HEK293 (cell line): ENCODE measurements at regions not wholly inside any gene's neighbourhood (a gene's known extent, or its start where the extent isn't known, plus 50 kb on each side); places are given as distances from the start of the nearest gene placed in this dataset.

ENCODE experiments used
- GLIS1 ChIP-seq: fragments of 450-650 bp; formaldehyde crosslinking; IDR thresholded peaks from 2 replicates; pipeline ENCODE4 v1.5.1; 2016; ENCODE audit warnings: missing biosample characterization, missing genetic modification characterization
- HIC1 ChIP-seq: fragments of 450-650 bp; formaldehyde crosslinking; IDR thresholded peaks from 2 replicates; pipeline ENCODE4 v1.5.1; 2016; ENCODE audit warnings: missing biosample characterization, missing genetic modification characterization
- MYNN ChIP-seq: fragments of 450-650 bp; formaldehyde crosslinking; IDR thresholded peaks from 2 replicates; pipeline ENCODE4 v1.5.1; 2016; ENCODE audit warnings: missing biosample characterization, missing genetic modification characterization, borderline replicate concordance
- PRDM4 ChIP-seq: fragments of 450-650 bp; formaldehyde crosslinking; IDR thresholded peaks from 2 replicates; pipeline ENCODE4 v1.5.1; 2017; ENCODE audit warnings: missing biosample characterization, missing genetic modification characterization
- SCRT1 ChIP-seq: fragments of 450-650 bp; formaldehyde crosslinking; IDR thresholded peaks from 2 replicates; pipeline ENCODE4 v1.5.1; 2016; ENCODE audit warnings: missing biosample characterization, missing genetic modification characterization, borderline replicate concordance
- SP3 ChIP-seq: fragments of 450-650 bp; formaldehyde crosslinking; IDR thresholded peaks from 2 replicates; pipeline ENCODE4 v1.5.1; 2016; ENCODE audit warnings: missing biosample characterization, missing genetic modification characterization
- ZBTB44 ChIP-seq: fragments of 450-650 bp; IDR thresholded peaks from 2 replicates; pipeline ENCODE4 v1.5.1; 2018; ENCODE audit warnings: missing biosample characterization, mild to moderate bottlenecking, missing genetic modification characterization
- ZBTB6 ChIP-seq: fragments of 450-650 bp; formaldehyde crosslinking; IDR thresholded peaks from 2 replicates; pipeline ENCODE4 v1.5.1; 2017; ENCODE audit warnings: missing biosample characterization, missing genetic modification characterization
- ZFHX2 ChIP-seq: fragments of 450-650 bp; formaldehyde crosslinking; conservative IDR thresholded peaks from 2 replicates; pipeline ENCODE4 v1.5.1; 2016; ENCODE audit warnings: missing biosample characterization, missing genetic modification characterization
- ZFP69B ChIP-seq: fragments of 450-650 bp; formaldehyde crosslinking; IDR thresholded peaks from 2 replicates; pipeline ENCODE4 v1.5.1; 2016; ENCODE audit warnings: missing biosample characterization, missing genetic modification characterization
- ZNF112 ChIP-seq: fragments of 450-650 bp; formaldehyde crosslinking; IDR thresholded peaks from 2 replicates; pipeline ENCODE4 v1.5.0; 2017; ENCODE audit warnings: missing biosample characterization, missing genetic modification characterization
- ZNF121 ChIP-seq: fragments of 450-650 bp; formaldehyde crosslinking; IDR thresholded peaks from 2 replicates; pipeline ENCODE4 v1.5.1; 2016; ENCODE audit warnings: missing biosample characterization, missing genetic modification characterization
- ZNF169 ChIP-seq: fragments of 450-650 bp; formaldehyde crosslinking; IDR thresholded peaks from 2 replicates; pipeline ENCODE4 v1.5.1; 2016; ENCODE audit warnings: missing biosample characterization, missing genetic modification characterization
- ZNF211 ChIP-seq: fragments of 450-650 bp; formaldehyde crosslinking; IDR thresholded peaks from 2 replicates; pipeline ENCODE4 v1.5.1; 2016; ENCODE audit warnings: low read depth, missing biosample characterization, missing genetic modification characterization
- ZNF223 ChIP-seq: fragments of 450-650 bp; formaldehyde crosslinking; IDR thresholded peaks from 2 replicates; pipeline ENCODE4 v1.5.1; 2016; ENCODE audit warnings: missing biosample characterization, missing genetic modification characterization
- ZNF473 ChIP-seq: fragments of 450-650 bp; formaldehyde crosslinking; IDR thresholded peaks from 2 replicates; pipeline ENCODE4 v1.5.1; 2017; ENCODE audit warnings: missing biosample characterization, missing genetic modification characterization
- ZNF488 ChIP-seq: fragments of 450-650 bp; formaldehyde crosslinking; IDR thresholded peaks from 2 replicates; pipeline ENCODE4 v1.5.1; 2016; ENCODE audit warnings: missing biosample characterization, missing genetic modification characterization
- ZNF514 ChIP-seq: fragments of 450-650 bp; formaldehyde crosslinking; IDR thresholded peaks from 2 replicates; pipeline ENCODE4 v1.5.1; 2016; ENCODE audit warnings: missing biosample characterization, missing genetic modification characterization
- ZNF548 ChIP-seq: fragments of 450-650 bp; formaldehyde crosslinking; IDR thresholded peaks from 2 replicates; pipeline ENCODE4 v1.5.1; 2016; ENCODE audit warnings: missing biosample characterization, missing genetic modification characterization
- ZNF639 ChIP-seq: fragments of 450-650 bp; formaldehyde crosslinking; IDR thresholded peaks from 2 replicates; pipeline ENCODE4 v1.5.1; 2016; ENCODE audit warnings: missing biosample characterization, missing genetic modification characterization
- ZNF660 ChIP-seq: fragments of 450-650 bp; IDR thresholded peaks from 2 replicates; pipeline ENCODE4 v1.5.1; 2018; ENCODE audit warnings: missing biosample characterization, mild to moderate bottlenecking, missing genetic modification characterization
- ZNF670 ChIP-seq: fragments of 450-650 bp; formaldehyde crosslinking; IDR thresholded peaks from 2 replicates; pipeline ENCODE4 v1.5.1; 2016; ENCODE audit warnings: missing biosample characterization, missing genetic modification characterization, low read depth
- ZNF701 ChIP-seq: fragments of 450-650 bp; formaldehyde crosslinking; IDR thresholded peaks from 2 replicates; pipeline ENCODE4 v1.5.1; 2016; ENCODE audit warnings: missing biosample characterization, missing genetic modification characterization
- ZNF707 ChIP-seq: fragments of 450-650 bp; formaldehyde crosslinking; IDR thresholded peaks from 2 replicates; pipeline ENCODE4 v1.5.1; 2016; ENCODE audit warnings: missing biosample characterization, missing genetic modification characterization
- ZNF776 ChIP-seq: fragments of 450-650 bp; formaldehyde crosslinking; IDR thresholded peaks from 2 replicates; pipeline ENCODE4 v1.5.0; 2017; ENCODE audit warnings: missing biosample characterization, missing genetic modification characterization, borderline replicate concordance
- ZNF777 ChIP-seq: fragments of 450-650 bp; formaldehyde crosslinking; IDR thresholded peaks from 2 replicates; pipeline ENCODE4 v1.5.1; 2017; ENCODE audit warnings: missing biosample characterization, missing genetic modification characterization, borderline replicate concordance
- ZNF830 ChIP-seq: fragments of 450-650 bp; IDR thresholded peaks from 2 replicates; pipeline ENCODE4 v1.5.0; 2018; ENCODE audit warnings: missing biosample characterization, missing genetic modification characterization, low read depth, mild to moderate bottlenecking, moderate library complexity
- ZNF837 ChIP-seq: fragments of 450-650 bp; formaldehyde crosslinking; IDR thresholded peaks from 2 replicates; pipeline ENCODE4 v1.5.1; 2016; ENCODE audit warnings: missing biosample characterization, missing genetic modification characterization
- ZXDB ChIP-seq: fragments of 450-650 bp; formaldehyde crosslinking; IDR thresholded peaks from 2 replicates; pipeline ENCODE4 v1.5.1; 2016; ENCODE audit warnings: missing biosample characterization, missing genetic modification characterization

- TF ChIP-seq ZNF169 (tag by site-specific recombination) (no peak), ZNF473 (tag by site-specific recombination) (no peak), ZNF121 (tag by site-specific recombination) (no peak), ZNF670 (no peak), ZNF112 (no peak), ZNF211 (tag by site-specific recombination) (no peak), ZNF488 (tag by site-specific recombination) (no peak), ZXDB (0 out of 2 replicates have a peak, but pooled peaks have one; percentile 31), ZFP69B (tag by site-specific recombination) (peak; percentile 82), ZNF660 (tag by site-specific recombination) (peak; percentile 73; the same call in 1 of the 2 replicates), ZNF548 (tag by site-specific recombination) (no peak), GLIS1 (no peak), ZBTB6 (tag by site-specific recombination) (no peak), MYNN (tag by site-specific recombination) (no peak), ZNF701 (tag by site-specific recombination) (no peak), ZNF514 (no peak), ZBTB44 (no peak), PRDM4 (tag by site-specific recombination) (no peak), ZNF776 (tag by site-specific recombination) (no peak), ZNF837 (tag by site-specific recombination) (no peak), ZNF777 (no peak), SCRT1 (no peak), ZNF830 (tag by site-specific recombination) (no peak), ZNF223 (peak; percentile 85), SP3 (tag by site-specific recombination) (no peak), ZFHX2 (tag by site-specific recombination) (no peak), ZNF639 (peak; percentile 35; the same call in 1 of the 2 replicates), HIC1 (tag by site-specific recombination) (0 out of 2 replicates have a peak, but pooled peaks have one; percentile 26), ZNF707 (tag by site-specific recombination) (no peak)
Measured at GRCh38 chr2:173652767-173653431, 298.2 kb downstream of the CDCA7 start (continued).
